SK-N-SH (cell line): ENCODE measurements at regions not wholly inside any gene's neighbourhood (a gene's known extent, or its start where the extent isn't known, plus 50 kb on each side); places are given as distances from the start of the nearest gene placed in this dataset.

ENCODE experiments used
- CTCF ChIP-seq: fragments of 200-600 bp; sonication (generic); IDR thresholded peaks from 2 replicates; pipeline ENCODE4 v1.6.1; 2017; ENCODE audit warnings: antibody characterized with exemption, mild to moderate bottlenecking, moderate library complexity
- PBX3 ChIP-seq: IDR thresholded peaks from 2 replicates; pipeline ENCODE4; 2012
- RAD21 ChIP-seq: IDR thresholded peaks from 2 replicates; pipeline ENCODE4 v1.6.1; 2012; ENCODE audit warnings: mild to moderate bottlenecking, low read length

DNA sequence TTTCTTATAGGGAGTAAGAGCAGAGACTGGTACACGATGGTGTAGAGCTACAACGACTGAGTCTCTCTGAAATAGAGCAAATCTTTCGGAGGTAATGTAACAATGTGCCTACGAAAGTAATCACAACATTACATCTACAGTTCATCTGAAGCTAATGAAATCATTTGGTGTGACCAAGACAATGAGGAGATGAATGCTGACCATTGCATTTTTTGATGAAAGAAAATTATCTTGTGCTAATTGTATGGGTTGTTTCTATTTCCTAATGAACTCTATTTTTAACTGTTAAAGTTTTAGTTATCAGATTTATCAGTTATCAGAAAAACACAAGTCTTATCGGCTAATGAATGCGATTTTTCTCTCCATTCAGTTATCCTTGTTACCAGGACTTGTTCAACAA is 913.4 kb downstream of the SLITRK6 start:
- TF ChIP-seq PBX3 (no peak), CTCF (no peak), RAD21 (no peak)
